ENCODE measurements at regions not wholly inside any gene's neighbourhood (a gene's known extent, or its start where the extent isn't known, plus 50 kb on each side); places are given as distances from the start of the nearest gene placed in this dataset.
A peak's percentile ranks its signal among the peaks of the same experiment; 100 is the strongest.
"Not testable (repeated sequence)": the region's sequence is repeated elsewhere in the genome, so short reads cannot be mapped to it uniquely, and the experiment has no call there.

GRCh38 chr6:128736780-128737179 lies 146.2 kb upstream of the LAMA2 start:
- no peak for DNase-seq

- DNase-seq, result peak in 1 of 5 donors; percentile 6
Observed at GRCh38 chr6:128731249-128732165, 151.4 kb upstream of the LAMA2 start.

GRCh38 chr6:128727500-128727899 lies 155.4 kb upstream of the LAMA2 start:
- no peak for DNase-seq

GRCh38 chr6:128725271-128726233 lies 157.4 kb upstream of the LAMA2 start:
- peak in 2 of 5 donors; percentile 2 to 3 for DNase-seq

GRCh38 chr6:128724738-128725137 lies 158.2 kb upstream of the LAMA2 start:
- DNase-seq, result no peak

- DNase-seq, result peak in 1 of 5 donors; percentile 1
Observed at GRCh38 chr6:128723667-128724066, 159.3 kb upstream of the LAMA2 start.

- no peak for DNase-seq
Observed at GRCh38 chr6:128720891-128721290, 162.0 kb upstream of the LAMA2 start.

GRCh38 chr6:128719786-128720185 lies 163.2 kb upstream of the LAMA2 start:
- no peak for DNase-seq

- no peak for DNase-seq
Observed at GRCh38 chr6:128713461-128713860, 169.5 kb upstream of the LAMA2 start.

GRCh38 chr6:128712898-128713297 lies 170.0 kb upstream of the LAMA2 start:
- no peak for DNase-seq

- no peak for DNase-seq
Observed at GRCh38 chr6:128711149-128711548, 171.8 kb upstream of the LAMA2 start.

- DNase-seq, result no peak
Observed at GRCh38 chr6:128710315-128710714, 172.6 kb upstream of the LAMA2 start.

- no peak for DNase-seq
Observed at GRCh38 chr6:128704601-128705000, 178.3 kb upstream of the LAMA2 start.

- DNase-seq, result not testable (repeated sequence)
Observed at GRCh38 chr6:128703794-128704193, 179.1 kb upstream of the LAMA2 start.

- DNase-seq, result no peak
Observed at GRCh38 chr6:128696691-128697689, 176.6 kb upstream of the PTPRK start.

GRCh38 chr6:128694303-128695009 lies 174.1 kb upstream of the PTPRK start:
- no peak for DNase-seq

- no peak for DNase-seq
Observed at GRCh38 chr6:128690063-128690462, 169.7 kb upstream of the PTPRK start.

GRCh38 chr6:128686084-128686483 lies 165.7 kb upstream of the PTPRK start:
- DNase-seq, result no peak

GRCh38 chr6:128676456-128676855 lies 156.1 kb upstream of the PTPRK start:
- DNase-seq, result no peak

GRCh38 chr6:128672023-128672422 lies 151.6 kb upstream of the PTPRK start:
- no peak for DNase-seq

GRCh38 chr6:128667339-128667858 lies 147.0 kb upstream of the PTPRK start:
- no peak for DNase-seq
